Right forelimb (tissue), 1 donor: ENCODE measurements at regions not wholly inside any gene's neighbourhood (a gene's known extent, or its start where the extent isn't known, plus 50 kb on each side); places are given as distances from the start of the nearest gene placed in this dataset.

ENCODE experiments used
- DNase-seq: peaks from one replicate; pipeline ENCODE4 v3.0.0-alpha.2; 2018

GRCh38 chr6:43981363-43981990, 145.8 kb downstream of the MRPL14 start:
- DNase-seq = peak; percentile 33

- DNase-seq = peak; percentile 42
Observed at GRCh38 chr6:43980004-43980795, 147.1 kb downstream of the MRPL14 start.

GRCh38 chr6:43979525-43979924, 147.7 kb downstream of the MRPL14 start:
- DNase-seq = peak; percentile 4

GRCh38 chr6:43978473-43979346, 148.5 kb downstream of the MRPL14 start:
- DNase-seq = peak; percentile 39

GRCh38 chr6:43977404-43978111, 149.7 kb downstream of the MRPL14 start:
- DNase-seq = peak; percentile 40

GRCh38 chr6:43976706-43977403, 150.4 kb downstream of the MRPL14 start:
- DNase-seq = no peak

- no peak for DNase-seq
Observed at GRCh38 chr6:43974643-43975230, 152.5 kb downstream of the MRPL14 start.

GRCh38 chr6:43973357-43973756, 153.9 kb downstream of the MRPL14 start:
- DNase-seq = peak; percentile 36

GRCh38 chr6:43972913-43973300, 154.3 kb downstream of the MRPL14 start:
- peak; percentile 93 for DNase-seq

GRCh38 chr6:43972179-43972912, 154.9 kb downstream of the MRPL14 start:
- no peak for DNase-seq

- DNase-seq = no peak
Observed at GRCh38 chr6:43971776-43972126, 155.5 kb downstream of the MRPL14 start.

- peak; percentile 44 for DNase-seq
Observed at GRCh38 chr6:43970913-43971775, 156.1 kb downstream of the MRPL14 start.

GRCh38 chr6:43970068-43970912, 157.0 kb downstream of the MRPL14 start:
- DNase-seq = peak; percentile 11

- DNase-seq = no peak
Observed at GRCh38 chr6:43969158-43969981, 157.9 kb downstream of the MRPL14 start.

- no peak for DNase-seq
Observed at GRCh38 chr6:43968110-43968965, 158.9 kb downstream of the MRPL14 start.

GRCh38 chr6:43967719-43968091, 159.5 kb downstream of the MRPL14 start:
- DNase-seq = no peak
